Mesenchymal stem cell (in vitro differentiated cells and primary cell): ENCODE measurements at regions not wholly inside any gene's neighbourhood (a gene's known extent, or its start where the extent isn't known, plus 50 kb on each side); places are given as distances from the start of the nearest gene placed in this dataset.

Source experiments
- DNase-seq: peaks from one replicate; pipeline ENCODE4 v3.0.0-alpha.2; 2013
- H2AFZ ChIP-seq: one replicate; pipeline ENCODE4 v1.6.1; 2013; ENCODE audit warnings: low read depth, mild to moderate bottlenecking, control low read depth, inconsistent platforms, low read length, moderate library complexity
- H2AK5ac ChIP-seq: 2 replicates; pipeline ENCODE4 v1.6.1; 2013; ENCODE audit warnings: low read length, moderate library complexity, mild to moderate bottlenecking, inconsistent platforms; ENCODE audit not compliant: severe bottlenecking
- H2BK120ac ChIP-seq: one replicate; pipeline ENCODE4 v1.6.1; 2013; ENCODE audit warnings: low read depth, mild to moderate bottlenecking, inconsistent platforms, low read length, moderate library complexity
- H2BK12ac ChIP-seq, 2 experiments: one replicate each; pipeline ENCODE4 v1.6.1; 2013; ENCODE audit warnings: inconsistent platforms in 2 of 2, low read length in 2 of 2, mild to moderate bottlenecking in 2 of 2, moderate library complexity in 2 of 2, control low read depth in 1 of 2
- H2BK15ac ChIP-seq: one replicate; pipeline ENCODE4 v1.6.1; 2013; ENCODE audit warnings: mild to moderate bottlenecking, low read depth, inconsistent platforms; ENCODE audit not compliant: poor library complexity, severe bottlenecking
- H2BK5ac ChIP-seq: 2 replicates; pipeline ENCODE4 v1.6.1; 2013; ENCODE audit warnings: low read depth, mild to moderate bottlenecking, low read length, control low read depth, inconsistent platforms; ENCODE audit not compliant: poor library complexity, severe bottlenecking
- H3K14ac ChIP-seq, 2 experiments: one replicate each; pipeline ENCODE4 v1.6.1; 2013; ENCODE audit warnings: inconsistent platforms in 2 of 2, low read length in 2 of 2, control low read depth in 1 of 2, mild to moderate bottlenecking in 1 of 2, moderate library complexity in 1 of 2
- H3K18ac ChIP-seq, 2 experiments: one replicate each; pipeline ENCODE4 v1.6.1; 2013; ENCODE audit warnings: inconsistent platforms in 2 of 2, low read length in 2 of 2, control low read depth in 1 of 2, low read depth in 1 of 2, mild to moderate bottlenecking in 1 of 2
- H3K23ac ChIP-seq, 2 experiments: one replicate each; pipeline ENCODE4 v1.6.1; 2013; ENCODE audit warnings: inconsistent platforms in 2 of 2, low read length in 2 of 2, mild to moderate bottlenecking in 2 of 2, moderate library complexity in 2 of 2, control low read depth in 1 of 2
- H3K27ac ChIP-seq: 2 replicates; pipeline ENCODE4 v1.5.1; 2013; ENCODE audit warnings: mild to moderate bottlenecking, moderate library complexity, low read length, control low read depth, inconsistent platforms; ENCODE audit not compliant: poor library complexity, severe bottlenecking
- H3K27me3 ChIP-seq, 2 experiments: 2 replicates each; pipeline versions ENCODE4 v1.6.1 to v1.7.0; 2013; ENCODE audit warnings: low read length in 2 of 2, mild to moderate bottlenecking in 2 of 2, moderate library complexity in 2 of 2, control low read depth in 1 of 2, inconsistent platforms in 1 of 2; ENCODE audit not compliant: control insufficient read depth in 1 of 2, insufficient read depth in 1 of 2
- H3K36me3 ChIP-seq, 2 experiments: 2 replicates each; pipeline versions ENCODE4 v1.6.1 to v1.7.0; 2013; ENCODE audit warnings: low read length in 2 of 2, control low read depth in 1 of 2, inconsistent platforms in 1 of 2, low read depth in 1 of 2, mild to moderate bottlenecking in 1 of 2; ENCODE audit not compliant: insufficient read depth in 2 of 2, control insufficient read depth in 1 of 2
- H3K4ac ChIP-seq, 2 experiments: one replicate each; pipeline ENCODE4 v1.6.1; 2013; ENCODE audit warnings: inconsistent platforms in 2 of 2, low read length in 2 of 2, mild to moderate bottlenecking in 2 of 2, moderate library complexity in 2 of 2, control low read depth in 1 of 2, low read depth in 1 of 2
- H3K4me1 ChIP-seq: 2 replicates; pipeline ENCODE4 v1.6.1; 2013; ENCODE audit warnings: low read depth, low read length, control low read depth; ENCODE audit not compliant: control insufficient read depth, insufficient read depth
- H3K4me2 ChIP-seq: 2 replicates; pipeline ENCODE4 v1.6.1; 2013; ENCODE audit warnings: low read length, mild to moderate bottlenecking, inconsistent platforms; ENCODE audit not compliant: poor library complexity, severe bottlenecking
- H3K4me3 ChIP-seq, 2 experiments: 2 replicates each; pipeline versions ENCODE4 v1.5.1 to v1.7.0; 2013; ENCODE audit warnings: low read length in 2 of 2, mild to moderate bottlenecking in 2 of 2, control low read depth in 1 of 2, low read depth in 1 of 2; ENCODE audit not compliant: insufficient read depth in 1 of 2
- H3K79me1 ChIP-seq: replicated peaks from 2 replicates; pipeline ENCODE4 v1.6.1; 2013; ENCODE audit warnings: mild to moderate bottlenecking, control low read depth, low read length, inconsistent platforms; ENCODE audit not compliant: poor library complexity, severe bottlenecking
- H3K9ac ChIP-seq: 2 replicates; pipeline ENCODE4 v1.7.0; 2013; ENCODE audit warnings: mild to moderate bottlenecking, low read length, moderate library complexity
- H3K9me3 ChIP-seq: 2 replicates; pipeline ENCODE4 v1.7.0; 2013; ENCODE audit warnings: mild to moderate bottlenecking, low read length; ENCODE audit not compliant: control insufficient read depth
- H4K8ac ChIP-seq: one replicate; pipeline ENCODE4 v1.6.1; 2013; ENCODE audit warnings: inconsistent platforms, mild to moderate bottlenecking, low read length, moderate library complexity
- H4K91ac ChIP-seq: one replicate; pipeline ENCODE4 v1.6.1; 2013; ENCODE audit warnings: mild to moderate bottlenecking, low read length, inconsistent platforms
- WGBS: methylation state at CpG from one replicate; pipeline ENCODE4 v1.1.7; 2013; ENCODE audit warnings: mixed read lengths; 5-methylcytosine and 5-hydroxymethylcytosine counted together

DNA sequence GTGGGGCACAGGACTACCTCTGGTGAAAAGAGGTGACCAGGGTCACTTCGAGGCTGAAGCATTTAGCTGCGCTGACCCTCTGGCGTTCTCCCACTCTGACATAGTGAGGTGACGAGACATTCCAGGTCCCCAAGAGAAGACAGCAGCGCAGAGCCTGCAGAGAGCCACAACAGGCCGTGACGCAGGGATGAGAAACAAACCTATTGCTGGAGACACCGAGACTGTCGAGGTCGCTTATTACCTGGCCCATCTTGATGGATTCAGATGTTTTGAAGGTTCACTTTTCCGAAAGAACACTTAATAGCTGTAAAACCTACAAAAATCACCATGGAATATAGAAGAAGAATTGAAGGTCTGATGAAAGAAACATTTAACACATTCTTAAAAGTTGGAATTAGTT lies 466.3 kb downstream of the NR2F2 start:
- Histone ChIP-seq H2AFZ (no peak overlapping the region), H4K91ac (no peak overlapping the region), H3K14ac (no peak overlapping the region)

DNA sequence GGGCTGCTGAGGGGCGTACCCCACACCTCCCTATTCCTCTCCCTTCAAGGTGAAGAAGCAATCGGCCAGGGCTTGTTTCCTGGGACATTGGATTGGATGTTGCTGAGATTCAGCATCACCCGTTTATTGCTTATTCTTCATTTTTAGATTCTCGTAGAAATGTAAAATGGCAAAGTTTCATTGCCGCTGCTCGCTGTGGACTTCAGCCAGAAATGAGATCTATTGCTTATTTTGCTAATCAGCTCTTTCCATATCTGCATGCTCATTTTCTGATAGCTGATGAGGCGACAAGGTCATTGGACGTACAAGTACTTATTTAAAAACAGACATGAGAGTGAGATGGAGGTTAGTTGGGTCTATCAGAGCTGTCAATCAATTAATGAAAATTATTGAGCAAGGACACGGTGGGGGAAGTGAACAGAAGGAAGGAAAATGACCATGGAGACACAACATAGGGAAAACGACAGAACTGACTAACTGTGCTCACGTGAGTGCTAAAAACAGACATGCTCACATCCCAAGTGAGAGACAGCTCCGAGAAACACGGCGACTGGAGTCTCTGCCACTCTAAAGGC lies 471.2 kb downstream of the NR2F2 start:
- Histone ChIP-seq H3K14ac (no peak overlapping the region), H3K9me3 (peaks cover 5% of the 10 kb centered on the region), H3K36me3 (no peaks in the 10 kb centered on the region), H2BK12ac (no peak overlapping the region), H4K91ac (no peak overlapping the region), H3K27ac (no peak overlapping the region), H3K18ac (no peak overlapping the region), H3K4me2 (no peak overlapping the region), H3K23ac (no peak overlapping the region), H3K9ac (no peak overlapping the region), H3K79me1 (no peaks in the 10 kb centered on the region), H3K4me3 (no peak overlapping the region), H2AFZ (no peak overlapping the region), H2BK5ac (no peak overlapping the region), H2BK15ac (no peak overlapping the region), H3K4me1 (no peaks in the 10 kb centered on the region), H3K27me3 (no peaks in the 10 kb centered on the region), H4K8ac (no peak overlapping the region), H2AK5ac (no peak overlapping the region), H2BK120ac (no peak overlapping the region), H3K4ac (no peak overlapping the region)
- no peak for DNase-seq
- 89% methylated on average over 13 of the region's 14 CpGs for WGBS

More for the DNA sequence above, 466.3 kb downstream of the NR2F2 start:
- Histone ChIP-seq H2AK5ac (no peak overlapping the region), H3K9me3 (peaks cover 5% of the 10 kb centered on the region), H3K23ac (no peak overlapping the region), H2BK120ac (no peak overlapping the region), H3K4me2 (no peak overlapping the region), H4K8ac (no peak overlapping the region), H3K18ac (no peak overlapping the region), H3K4me1 (no peaks in the 10 kb centered on the region), H3K4me3 (no peak overlapping the region), H3K36me3 (no peaks in the 10 kb centered on the region), H3K27me3 (no peaks in the 10 kb centered on the region), H2BK5ac (no peak overlapping the region), H2BK12ac (no peak overlapping the region), H3K27ac (no peak overlapping the region), H3K9ac (no peak overlapping the region), H2BK15ac (no peak overlapping the region), H3K79me1 (no peaks in the 10 kb centered on the region), H3K4ac (no peak overlapping the region)
- no peak for DNase-seq
- WGBS: 95% methylated on average over 9 of the region's 11 CpGs

DNA sequence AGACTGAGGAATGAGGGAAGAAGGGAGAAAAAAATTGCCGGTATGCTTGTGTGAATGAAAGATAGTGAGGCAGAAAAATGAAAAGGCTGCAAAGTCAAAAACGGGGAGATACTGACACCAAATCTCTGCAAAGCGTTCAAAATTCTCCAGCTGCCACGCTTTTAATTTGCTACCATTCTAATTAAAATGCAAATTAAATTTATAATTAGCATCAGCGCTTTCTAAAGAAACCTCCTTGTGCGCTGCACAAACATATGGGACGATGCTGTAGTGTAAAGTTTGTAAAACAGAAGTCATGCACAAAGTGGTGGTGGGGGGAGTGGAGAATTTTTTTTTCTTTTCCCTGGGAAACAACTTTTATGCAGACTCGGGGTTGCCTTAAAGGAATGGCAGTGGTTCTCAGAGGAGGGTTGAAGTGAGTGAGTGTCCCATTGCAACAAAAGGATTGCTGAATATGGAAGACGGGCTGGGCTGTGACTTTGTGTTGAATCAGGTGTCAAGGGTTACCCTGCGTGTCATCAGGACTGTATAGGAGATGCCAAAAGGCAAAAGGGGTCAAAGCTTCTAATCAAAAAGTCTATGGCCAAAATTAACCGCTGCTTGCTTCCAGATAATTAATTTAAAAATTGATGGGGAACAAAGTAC lies 472.2 kb downstream of the NR2F2 start:
- Histone ChIP-seq H2BK15ac (no peak overlapping the region), H2AK5ac (no peak overlapping the region), H3K23ac (no peak overlapping the region), H2BK12ac (no peak overlapping the region), H2BK5ac (no peak overlapping the region), H3K14ac (no peak overlapping the region), H3K9me3 (peaks cover 5% of the 10 kb centered on the region), H2AFZ (no peak overlapping the region), H3K4me1 (no peaks in the 10 kb centered on the region), H4K91ac (no peak overlapping the region), H3K4ac (no peak overlapping the region), H3K27ac (no peak overlapping the region), H4K8ac (no peak overlapping the region), H3K36me3 (no peaks in the 10 kb centered on the region), H3K18ac (no peak overlapping the region), H3K9ac (no peak overlapping the region), H3K27me3 (no peaks in the 10 kb centered on the region), H3K4me3 (no peak overlapping the region), H3K4me2 (no peak overlapping the region), H2BK120ac (no peak overlapping the region), H3K79me1 (no peaks in the 10 kb centered on the region)
- DNase-seq: no peak
- 67% methylated on average over 9 of the region's 11 CpGs for WGBS

DNA sequence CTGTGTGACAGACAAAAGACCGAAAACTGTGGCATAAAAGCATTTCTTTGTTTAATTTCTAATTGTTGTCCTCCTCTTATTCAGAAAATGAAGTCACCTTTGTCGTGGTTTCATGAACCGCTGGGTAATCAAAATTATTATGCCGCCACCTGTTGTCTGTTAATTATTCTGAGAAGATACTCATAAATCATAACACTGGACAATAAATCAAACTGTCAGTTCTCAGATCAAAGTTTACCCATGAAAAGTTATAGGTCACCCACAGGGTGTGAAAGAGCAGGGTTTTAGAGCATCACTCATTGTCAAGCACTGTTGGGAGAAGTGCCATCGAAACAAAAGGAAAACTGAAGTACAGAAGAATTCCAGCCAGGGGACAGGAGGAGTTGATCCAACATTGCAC lies 474.3 kb downstream of the NR2F2 start:
- Histone ChIP-seq H3K23ac (no peak overlapping the region), H4K8ac (no peak overlapping the region), H3K79me1 (no peaks in the 10 kb centered on the region), H3K9ac (no peak overlapping the region), H3K4me2 (no peak overlapping the region), H2BK5ac (no peak overlapping the region), H3K18ac (no peak overlapping the region), H3K4me3 (no peak overlapping the region), H4K91ac (no peak overlapping the region), H3K9me3 (peaks cover 5% of the 10 kb centered on the region), H3K4ac (no peak overlapping the region), H2BK15ac (no peak overlapping the region), H3K14ac (no peak overlapping the region), H2BK12ac (no peak overlapping the region), H3K27ac (no peak overlapping the region), H3K4me1 (no peaks in the 10 kb centered on the region), H3K27me3 (no peaks in the 10 kb centered on the region), H2AFZ (no peak overlapping the region), H2BK120ac (no peak overlapping the region), H3K36me3 (no peaks in the 10 kb centered on the region), H2AK5ac (no peak overlapping the region)
- no peak for DNase-seq
- 96% methylated on average over 2 of the region's 5 CpGs for WGBS
